GM12874 (cell line): ENCODE measurements at regions not wholly inside any gene's neighbourhood (a gene's known extent, or its start where the extent isn't known, plus 50 kb on each side); places are given as distances from the start of the nearest gene placed in this dataset.

Experiments
- TF ChIP-seq, protein P1 (sequence below): IDR thresholded peaks from 2 replicates; pipeline ENCODE4 v1.5.1; 2011; ENCODE audit warnings: low read depth, mild to moderate bottlenecking, control low read depth, low read length, moderate library complexity; ENCODE audit not compliant: insufficient read depth

- TF ChIP-seq, protein P1, sequence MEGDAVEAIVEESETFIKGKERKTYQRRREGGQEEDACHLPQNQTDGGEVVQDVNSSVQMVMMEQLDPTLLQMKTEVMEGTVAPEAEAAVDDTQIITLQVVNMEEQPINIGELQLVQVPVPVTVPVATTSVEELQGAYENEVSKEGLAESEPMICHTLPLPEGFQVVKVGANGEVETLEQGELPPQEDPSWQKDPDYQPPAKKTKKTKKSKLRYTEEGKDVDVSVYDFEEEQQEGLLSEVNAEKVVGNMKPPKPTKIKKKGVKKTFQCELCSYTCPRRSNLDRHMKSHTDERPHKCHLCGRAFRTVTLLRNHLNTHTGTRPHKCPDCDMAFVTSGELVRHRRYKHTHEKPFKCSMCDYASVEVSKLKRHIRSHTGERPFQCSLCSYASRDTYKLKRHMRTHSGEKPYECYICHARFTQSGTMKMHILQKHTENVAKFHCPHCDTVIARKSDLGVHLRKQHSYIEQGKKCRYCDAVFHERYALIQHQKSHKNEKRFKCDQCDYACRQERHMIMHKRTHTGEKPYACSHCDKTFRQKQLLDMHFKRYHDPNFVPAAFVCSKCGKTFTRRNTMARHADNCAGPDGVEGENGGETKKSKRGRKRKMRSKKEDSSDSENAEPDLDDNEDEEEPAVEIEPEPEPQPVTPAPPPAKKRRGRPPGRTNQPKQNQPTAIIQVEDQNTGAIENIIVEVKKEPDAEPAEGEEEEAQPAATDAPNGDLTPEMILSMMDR, result no peak
These were observed 122.0 kb upstream of the UNC5B start for GRCh38 chr10:71090330-71090729.

GRCh38 chr10:71090801-71091200, 121.6 kb upstream of the UNC5B start:
- TF ChIP-seq, protein P1, result no peak

GRCh38 chr10:71092812-71093401, 119.5 kb upstream of the UNC5B start:
- TF ChIP-seq, protein P1, result no peak

DNA sequence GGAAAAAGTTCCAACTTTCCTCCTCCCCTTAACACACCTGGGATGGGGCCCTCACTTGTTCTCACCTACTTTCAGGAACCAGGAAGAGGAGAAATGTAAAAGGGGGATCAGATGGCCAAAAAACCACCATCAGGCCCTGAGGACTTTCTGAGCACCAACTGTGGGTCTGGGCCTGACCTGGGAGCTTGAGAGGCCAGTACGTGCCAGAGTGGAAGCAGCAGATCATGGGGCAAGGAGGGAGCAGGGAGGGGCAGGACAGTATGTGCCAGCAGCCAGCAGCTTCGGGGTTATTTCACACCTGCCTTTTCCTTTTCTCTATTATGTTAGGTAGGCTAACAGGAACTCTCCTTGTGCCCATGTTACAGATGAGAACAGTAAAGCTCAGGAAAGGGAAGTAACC, 118.8 kb upstream of the UNC5B start:
- TF ChIP-seq, protein P1, result no peak

GRCh38 chr10:71094712-71095390, 117.5 kb upstream of the UNC5B start:
- TF ChIP-seq, protein P1, result no peak

GRCh38 chr10:71099731-71100361, 112.5 kb upstream of the UNC5B start:
- TF ChIP-seq, protein P1, result no peak

- TF ChIP-seq, protein P1, result no peak
These were observed 108.4 kb upstream of the UNC5B start for GRCh38 chr10:71103961-71104360.
